OCI-LY1 (cell line): ENCODE measurements at regions not wholly inside any gene's neighbourhood (a gene's known extent, or its start where the extent isn't known, plus 50 kb on each side); places are given as distances from the start of the nearest gene placed in this dataset.

Experiments used
- EZH2 ChIP-seq: fragments of 200-600 bp; sonication (generic), shearing (Covaris generic); IDR thresholded peaks from 2 replicates; pipeline ENCODE4 v1.8.0; 2017; ENCODE audit warnings: borderline replicate concordance, mixed run types, mild to moderate bottlenecking, antibody characterized with exemption, low read length, moderate library complexity, mixed read lengths
- TF ChIP-seq, protein P1 (sequence below): fragments of 200-600 bp; sonication (generic), shearing (Covaris generic); IDR thresholded peaks from 2 replicates; pipeline ENCODE4 v1.5.1; 2017; ENCODE audit warnings: mild to moderate bottlenecking, antibody characterized with exemption, low read length, moderate library complexity, mixed read lengths

DNA sequence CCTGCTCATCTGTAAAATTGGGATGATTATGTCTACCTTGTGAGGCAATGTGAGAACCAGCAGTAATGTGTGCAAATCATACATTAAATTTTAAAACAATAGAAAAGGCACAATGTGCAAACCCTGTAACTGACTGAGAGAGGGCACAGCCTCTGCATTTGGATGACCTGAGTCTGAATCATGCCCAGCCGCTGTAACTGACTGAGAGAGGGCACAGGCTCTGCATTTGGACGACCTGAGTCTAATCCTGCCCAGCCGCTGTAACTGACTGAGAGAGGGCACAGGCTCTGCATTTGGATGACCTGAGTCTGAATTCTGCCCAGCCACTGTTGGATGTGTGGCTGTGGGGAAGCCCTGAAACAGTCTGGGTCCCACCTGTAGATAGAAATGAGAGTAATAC, 351.5 kb upstream of the SHH start:
- TF ChIP-seq, protein P1, sequence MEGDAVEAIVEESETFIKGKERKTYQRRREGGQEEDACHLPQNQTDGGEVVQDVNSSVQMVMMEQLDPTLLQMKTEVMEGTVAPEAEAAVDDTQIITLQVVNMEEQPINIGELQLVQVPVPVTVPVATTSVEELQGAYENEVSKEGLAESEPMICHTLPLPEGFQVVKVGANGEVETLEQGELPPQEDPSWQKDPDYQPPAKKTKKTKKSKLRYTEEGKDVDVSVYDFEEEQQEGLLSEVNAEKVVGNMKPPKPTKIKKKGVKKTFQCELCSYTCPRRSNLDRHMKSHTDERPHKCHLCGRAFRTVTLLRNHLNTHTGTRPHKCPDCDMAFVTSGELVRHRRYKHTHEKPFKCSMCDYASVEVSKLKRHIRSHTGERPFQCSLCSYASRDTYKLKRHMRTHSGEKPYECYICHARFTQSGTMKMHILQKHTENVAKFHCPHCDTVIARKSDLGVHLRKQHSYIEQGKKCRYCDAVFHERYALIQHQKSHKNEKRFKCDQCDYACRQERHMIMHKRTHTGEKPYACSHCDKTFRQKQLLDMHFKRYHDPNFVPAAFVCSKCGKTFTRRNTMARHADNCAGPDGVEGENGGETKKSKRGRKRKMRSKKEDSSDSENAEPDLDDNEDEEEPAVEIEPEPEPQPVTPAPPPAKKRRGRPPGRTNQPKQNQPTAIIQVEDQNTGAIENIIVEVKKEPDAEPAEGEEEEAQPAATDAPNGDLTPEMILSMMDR = no peak
- TF ChIP-seq EZH2 = no peak
